Right ventricle myocardium superior (tissue), 1 donor: ENCODE measurements at regions not wholly inside any gene's neighbourhood (a gene's known extent, or its start where the extent isn't known, plus 50 kb on each side); places are given as distances from the start of the nearest gene placed in this dataset.

ENCODE experiments used
- ATAC-seq: fragments of 200-7000 bp; cut with Tn5 transposase; one replicate; pipeline ENCODE4 v1.9.1; 2020; ENCODE audit warnings: mild to moderate bottlenecking; ENCODE audit not compliant: poor library complexity
- DNase-seq: peaks from one replicate; pipeline ENCODE4 v3.0.0-alpha.2; 2020
- intact Hi-C: fragments of 100-400 bp; cut with DNase I; formaldehyde crosslinking; loops from one replicate; pipeline ENCODE4 v1.11.2; 2022
- donor health status: DM: no; HTN: yes; CAD: no; lungs with severe emphysema.

- no peak for ATAC-seq
- no peak for DNase-seq
- intact Hi-C loops, result no loop called here
Observed at GRCh38 chr14:55948399-55948798, 169.8 kb upstream of the PELI2 start.

- DNase-seq (no peak), ATAC-seq (no peak)
- intact Hi-C loops, result no loop called here
Observed at GRCh38 chr14:55949708-55950107, 168.5 kb upstream of the PELI2 start.

- DNase-seq (no peak), ATAC-seq (no peak)
- intact Hi-C loops, result no loop called here
Observed at GRCh38 chr14:55950135-55950534, 168.1 kb upstream of the PELI2 start.

- DNase-seq (no peak), ATAC-seq (no peak)
- intact Hi-C loops, result no loop called here
Observed at GRCh38 chr14:55951341-55952206, 166.6 kb upstream of the PELI2 start.

- intact Hi-C loops, result no loop called here
- DNase-seq, result no peak
- no peak for ATAC-seq
Observed at GRCh38 chr14:55954108-55954507, 164.1 kb upstream of the PELI2 start.

GRCh38 chr14:55955175-55955574, 163.0 kb upstream of the PELI2 start:
- intact Hi-C loops, result no loop called here
- ATAC-seq (no peak), DNase-seq (no peak)

GRCh38 chr14:55957950-55958349, 160.3 kb upstream of the PELI2 start:
- ATAC-seq (no peak), DNase-seq (no peak)
- intact Hi-C loops, result no loop called here

GRCh38 chr14:55963295-55963694, 154.9 kb upstream of the PELI2 start:
- intact Hi-C loops, result no loop called here
- no peak for ATAC-seq
- no peak for DNase-seq

GRCh38 chr14:55964091-55964490, 154.1 kb upstream of the PELI2 start:
- intact Hi-C loops, result no loop called here
- no peak for DNase-seq
- ATAC-seq, result no peak

GRCh38 chr14:55964821-55965220, 153.4 kb upstream of the PELI2 start:
- DNase-seq (no peak), ATAC-seq (no peak)
- intact Hi-C loops, result no loop called here

GRCh38 chr14:55965851-55966250, 152.4 kb upstream of the PELI2 start:
- intact Hi-C loops, result no loop called here
- DNase-seq, result no peak
- ATAC-seq, result no peak

GRCh38 chr14:55968741-55969140, 149.5 kb upstream of the PELI2 start:
- intact Hi-C loops, result no loop called here
- ATAC-seq, result no peak
- DNase-seq, result no peak

GRCh38 chr14:55973285-55973800, 144.9 kb upstream of the PELI2 start:
- no peak for ATAC-seq
- no peak for DNase-seq
- intact Hi-C loops, result no loop called here

GRCh38 chr14:55973911-55974630, 144.1 kb upstream of the PELI2 start:
- ATAC-seq (no peak), DNase-seq (no peak)
- intact Hi-C loops, result no loop called here

- ATAC-seq (no peak), DNase-seq (no peak)
- intact Hi-C loops, result no loop called here
Observed at GRCh38 chr14:55975281-55975910, 142.8 kb upstream of the PELI2 start.

- intact Hi-C loops, result no loop called here
- DNase-seq, result no peak
- peak; percentile 76 for ATAC-seq
Observed at GRCh38 chr14:55976219-55976618, 142.0 kb upstream of the PELI2 start.

GRCh38 chr14:55976655-55977054, 141.6 kb upstream of the PELI2 start:
- DNase-seq, result no peak
- intact Hi-C loops, result no loop called here
- ATAC-seq, result peak; percentile 51

GRCh38 chr14:55977392-55978150, 140.6 kb upstream of the PELI2 start:
- ATAC-seq, result peak; percentile 52
- intact Hi-C loops, result no loop called here
- DNase-seq, result no peak

- intact Hi-C loops, result no loop called here
- ATAC-seq (no peak), DNase-seq (no peak)
Observed at GRCh38 chr14:55979096-55979495, 139.1 kb upstream of the PELI2 start.
